Mucosa of rectum (tissue), 2 donors: ENCODE measurements at regions not wholly inside any gene's neighbourhood (a gene's known extent, or its start where the extent isn't known, plus 50 kb on each side); places are given as distances from the start of the nearest gene placed in this dataset.
A peak's percentile ranks its signal among the peaks of the same experiment; 100 is the strongest.

Experiments used
- H3K27ac ChIP-seq, 2 donors: one replicate each; pipeline ENCODE4 v1.7.0; 2013; ENCODE audit warnings: inconsistent platforms in 2 of 2, low read depth in 2 of 2, low read length in 2 of 2
- H3K27me3 ChIP-seq, 2 donors: one replicate each; pipeline ENCODE4 v1.7.0; 2013; ENCODE audit warnings: low read length in 2 of 2; ENCODE audit not compliant: control insufficient read depth in 2 of 2, insufficient read depth in 2 of 2
- H3K36me3 ChIP-seq, 2 donors: one replicate each; pipeline ENCODE4 v1.7.0; 2013; ENCODE audit warnings: low read length in 2 of 2; ENCODE audit not compliant: control insufficient read depth in 2 of 2, insufficient read depth in 2 of 2
- H3K4me1 ChIP-seq, 2 donors: one replicate each; pipeline ENCODE4 v1.7.0; 2013; ENCODE audit warnings: low read length in 2 of 2, mild to moderate bottlenecking in 1 of 2; ENCODE audit not compliant: control insufficient read depth in 2 of 2, insufficient read depth in 2 of 2
- H3K4me3 ChIP-seq, 2 donors: one replicate each; pipeline ENCODE4 v1.7.0; 2013; ENCODE audit warnings: low read length in 2 of 2
- H3K9ac ChIP-seq, 2 donors: one replicate each; pipeline ENCODE4 v1.7.0; 2013; ENCODE audit warnings: low read length in 2 of 2, low read depth in 1 of 2, mild to moderate bottlenecking in 1 of 2
- H3K9me3 ChIP-seq, 2 donors: one replicate each; pipeline ENCODE4 v1.7.0; 2013; ENCODE audit warnings: low read length in 2 of 2; ENCODE audit not compliant: control insufficient read depth in 2 of 2
- donor health status: healthy.
- donor health status: Normal muscosa, but diverticular disease.

- Histone ChIP-seq H3K9me3 (no peaks in the 10 kb centered on the region), H3K36me3 (no peaks in the 10 kb centered on the region), H3K4me3 (no peak overlapping the region), H3K4me1 (peaks cover 11 to 12% of the 10 kb centered on the region in 2 donors), H3K9ac (no peak overlapping the region), H3K27ac (peak overlapping the region; percentile 12 to 15), H3K27me3 (no peaks in the 10 kb centered on the region)
These were observed 255.7 kb upstream of the RGMB start for GRCh38 chr5:98517560-98518366.

GRCh38 chr5:98518754-98519153 lies 254.7 kb upstream of the RGMB start:
- H3K9me3 ChIP-seq: no peaks in the 10 kb centered on the region
- H3K36me3 ChIP-seq: no peaks in the 10 kb centered on the region
- no peak overlapping the region for H3K9ac ChIP-seq
- H3K27me3 ChIP-seq: no peaks in the 10 kb centered on the region
- peak overlapping the region in 1 of 2 donors; percentile 12 for H3K27ac ChIP-seq
- peaks cover 8 to 12% of the 10 kb centered on the region in 2 donors for H3K4me1 ChIP-seq
- no peak overlapping the region for H3K4me3 ChIP-seq

GRCh38 chr5:98519571-98519970 lies 253.9 kb upstream of the RGMB start:
- Histone ChIP-seq H3K4me3 (no peak overlapping the region), H3K27me3 (no peaks in the 10 kb centered on the region), H3K9me3 (no peaks in the 10 kb centered on the region), H3K27ac (no peak overlapping the region), H3K36me3 (no peaks in the 10 kb centered on the region), H3K9ac (no peak overlapping the region), H3K4me1 (peaks cover 8 to 12% of the 10 kb centered on the region in 2 donors)

GRCh38 chr5:98521821-98522220 lies 251.6 kb upstream of the RGMB start:
- no peak overlapping the region for H3K9ac ChIP-seq
- H3K36me3 ChIP-seq: no peaks in the 10 kb centered on the region
- peaks cover 6 to 12% of the 10 kb centered on the region in 2 donors for H3K4me1 ChIP-seq
- H3K27me3 ChIP-seq: no peaks in the 10 kb centered on the region
- H3K9me3 ChIP-seq: no peaks in the 10 kb centered on the region
- H3K4me3 ChIP-seq: no peak overlapping the region
- no peak overlapping the region for H3K27ac ChIP-seq

- Histone ChIP-seq H3K27ac (no peak overlapping the region), H3K4me1 (no peaks in the 10 kb centered on the region), H3K4me3 (no peak overlapping the region), H3K27me3 (no peaks in the 10 kb centered on the region), H3K9ac (no peak overlapping the region), H3K9me3 (no peaks in the 10 kb centered on the region), H3K36me3 (no peaks in the 10 kb centered on the region)
These were observed 248.7 kb upstream of the RGMB start for GRCh38 chr5:98524773-98525172.

- no peak overlapping the region for H3K9ac ChIP-seq
- H3K27me3 ChIP-seq: no peaks in the 10 kb centered on the region
- no peak overlapping the region for H3K27ac ChIP-seq
- no peaks in the 10 kb centered on the region for H3K36me3 ChIP-seq
- H3K9me3 ChIP-seq: no peaks in the 10 kb centered on the region
- H3K4me1 ChIP-seq: no peaks in the 10 kb centered on the region
- H3K4me3 ChIP-seq: no peak overlapping the region
These were observed 245.6 kb upstream of the RGMB start for GRCh38 chr5:98527846-98528245.

GRCh38 chr5:98529321-98529720 lies 244.1 kb upstream of the RGMB start:
- Histone ChIP-seq H3K27ac (no peak overlapping the region), H3K4me1 (no peaks in the 10 kb centered on the region), H3K27me3 (no peaks in the 10 kb centered on the region), H3K36me3 (no peaks in the 10 kb centered on the region), H3K9me3 (no peaks in the 10 kb centered on the region), H3K9ac (no peak overlapping the region), H3K4me3 (no peak overlapping the region)

DNA sequence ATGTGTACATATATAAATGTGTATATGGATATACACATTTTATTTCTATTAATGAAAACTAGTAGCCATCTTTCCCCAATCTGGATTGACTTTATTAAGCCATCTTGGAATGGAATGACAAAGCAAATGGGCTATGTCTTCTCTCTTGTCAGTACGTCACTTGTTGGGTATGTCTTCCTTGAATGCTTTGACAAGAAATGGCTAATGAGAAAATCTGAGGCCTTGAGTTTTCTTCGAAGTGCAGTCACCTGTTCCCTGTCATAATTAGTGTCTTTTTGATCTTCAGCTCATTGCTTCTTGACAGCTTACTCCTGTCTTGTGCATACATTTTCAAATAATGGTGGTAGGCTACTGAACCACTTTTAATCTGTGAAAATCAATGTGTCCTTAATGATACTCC lies 243.2 kb upstream of the RGMB start:
- H3K36me3 ChIP-seq: no peaks in the 10 kb centered on the region
- no peaks in the 10 kb centered on the region for H3K4me1 ChIP-seq
- H3K9me3 ChIP-seq: no peaks in the 10 kb centered on the region
- no peaks in the 10 kb centered on the region for H3K27me3 ChIP-seq
- H3K9ac ChIP-seq: no peak overlapping the region
- H3K27ac ChIP-seq: no peak overlapping the region
- H3K4me3 ChIP-seq: no peak overlapping the region

DNA sequence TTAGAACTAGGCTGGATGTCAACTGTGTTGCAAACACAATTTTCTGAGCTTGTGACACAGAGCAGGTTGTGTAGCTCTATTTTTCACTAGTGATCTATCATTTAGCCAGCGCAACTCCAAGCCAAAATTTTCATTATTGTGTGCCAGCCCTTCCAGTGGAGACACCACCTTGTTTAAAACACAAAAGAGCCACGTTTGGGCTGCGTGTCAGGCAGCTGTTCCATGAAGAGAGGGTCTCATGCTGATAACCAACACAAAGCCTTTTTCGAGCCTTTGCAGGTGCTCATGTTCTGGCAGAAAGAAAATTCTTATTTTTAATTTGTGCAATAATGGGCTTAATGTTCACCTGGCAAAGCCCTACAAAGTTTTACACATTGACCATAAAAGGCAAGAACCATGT lies 237.6 kb upstream of the RGMB start:
- no peak overlapping the region for H3K4me3 ChIP-seq
- no peak overlapping the region for H3K27ac ChIP-seq
- H3K27me3 ChIP-seq: no peaks in the 10 kb centered on the region
- H3K36me3 ChIP-seq: no peaks in the 10 kb centered on the region
- peaks cover 0 to 3% of the 10 kb centered on the region in 2 donors for H3K9me3 ChIP-seq
- no peak overlapping the region for H3K9ac ChIP-seq
- H3K4me1 ChIP-seq: no peaks in the 10 kb centered on the region

DNA sequence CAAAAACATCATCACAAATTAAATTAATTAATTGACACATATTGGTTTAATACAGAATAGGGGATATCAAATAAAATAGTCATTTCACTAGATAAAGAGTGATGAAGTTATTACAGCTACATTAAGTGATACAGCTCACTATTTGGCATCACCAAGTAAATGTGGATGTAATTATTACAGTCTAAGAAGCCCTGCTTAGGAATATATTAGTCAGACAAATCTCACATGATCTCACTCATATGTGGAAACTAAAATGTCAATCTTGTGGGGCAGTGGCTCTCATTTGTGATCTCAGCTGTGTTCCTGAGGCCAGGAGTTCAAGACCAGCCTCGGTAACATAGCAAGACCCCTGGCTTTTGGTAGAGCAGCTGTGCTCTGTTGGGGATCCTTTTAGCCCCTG lies 233.4 kb upstream of the RGMB start:
- H3K36me3 ChIP-seq: no peaks in the 10 kb centered on the region
- no peaks in the 10 kb centered on the region for H3K4me1 ChIP-seq
- H3K9me3 ChIP-seq: peaks cover 1 to 7% of the 10 kb centered on the region in 2 donors
- no peak overlapping the region for H3K27ac ChIP-seq
- H3K9ac ChIP-seq: no peak overlapping the region
- H3K4me3 ChIP-seq: no peak overlapping the region
- H3K27me3 ChIP-seq: no peaks in the 10 kb centered on the region
